H9 (cell line): ENCODE measurements at regions not wholly inside any gene's neighbourhood (a gene's known extent, or its start where the extent isn't known, plus 50 kb on each side); places are given as distances from the start of the nearest gene placed in this dataset.

ENCODE experiments used
- DNase-seq: peaks from one replicate; pipeline ENCODE4 v3.0.0-alpha.2; 2017
- H2AFZ ChIP-seq: one replicate; pipeline ENCODE4 v1.6.1; 2013; ENCODE audit warnings: mild to moderate bottlenecking, low read length, control low read depth, moderate library complexity
- H2AK5ac ChIP-seq: 2 replicates; pipeline ENCODE4 v1.6.1; 2013; ENCODE audit warnings: low read length, control low read depth, mixed read lengths; ENCODE audit not compliant: insufficient read length
- H2BK120ac ChIP-seq: one replicate; pipeline ENCODE4 v1.6.1; 2013; ENCODE audit warnings: low read depth, mild to moderate bottlenecking, low read length, control low read depth, inconsistent platforms; ENCODE audit not compliant: poor library complexity, severe bottlenecking
- H2BK12ac ChIP-seq: 2 replicates; pipeline ENCODE4 v1.6.1; 2013; ENCODE audit warnings: low read length, control low read depth, mixed read lengths, low read depth; ENCODE audit not compliant: insufficient read length
- H2BK15ac ChIP-seq: 2 replicates; pipeline ENCODE4 v1.6.1; 2013; ENCODE audit warnings: low read depth, low read length, control low read depth
- H2BK20ac ChIP-seq: one replicate; pipeline ENCODE4 v1.6.1; 2013; ENCODE audit warnings: low read depth, mild to moderate bottlenecking, low read length, control low read depth, inconsistent platforms; ENCODE audit not compliant: poor library complexity, severe bottlenecking
- H2BK5ac ChIP-seq: 2 replicates; pipeline ENCODE4 v1.6.1; 2013; ENCODE audit warnings: low read length, control low read depth, mixed read lengths; ENCODE audit not compliant: insufficient read length
- H3K14ac ChIP-seq: 2 replicates; pipeline ENCODE4 v1.6.1; 2013; ENCODE audit warnings: low read length, control low read depth; ENCODE audit not compliant: insufficient read depth
- H3K18ac ChIP-seq: 2 replicates; pipeline ENCODE4 v1.6.1; 2013; ENCODE audit warnings: low read depth, mild to moderate bottlenecking, mixed read lengths, low read length, control low read depth; ENCODE audit not compliant: insufficient read length
- H3K23ac ChIP-seq: 2 replicates; pipeline ENCODE4 v1.6.1; 2013; ENCODE audit warnings: low read length, control low read depth, mixed read lengths, low read depth; ENCODE audit not compliant: insufficient read length
- H3K23me2 ChIP-seq: 2 replicates; pipeline ENCODE4 v1.6.1; 2013; ENCODE audit warnings: low read depth, mild to moderate bottlenecking, mixed read lengths, low read length, control low read depth; ENCODE audit not compliant: insufficient read length, poor library complexity, severe bottlenecking
- H3K27ac ChIP-seq: 2 replicates; pipeline ENCODE4 v1.5.1; 2013; ENCODE audit warnings: low read length, control low read depth, mixed read lengths, low read depth; ENCODE audit not compliant: insufficient read length
- H3K27me3 ChIP-seq: 2 replicates; pipeline ENCODE4 v1.6.1; 2013; ENCODE audit warnings: low read length, control low read depth, inconsistent platforms; ENCODE audit not compliant: insufficient read depth
- H3K4ac ChIP-seq: 2 replicates; pipeline ENCODE4 v1.6.1; 2013; ENCODE audit warnings: low read depth, mild to moderate bottlenecking, control low read depth, inconsistent platforms, low read length, moderate library complexity
- H3K4me1 ChIP-seq: 2 replicates; pipeline ENCODE4 v1.6.1; 2013; ENCODE audit warnings: low read length, control low read depth, inconsistent platforms; ENCODE audit not compliant: insufficient read depth
- H3K4me2 ChIP-seq: 2 replicates; pipeline ENCODE4 v1.6.1; 2013; ENCODE audit warnings: low read length, control low read depth, mixed read lengths; ENCODE audit not compliant: insufficient read length, insufficient read depth
- H3K56ac ChIP-seq: 2 replicates; pipeline ENCODE4 v1.6.1; 2013; ENCODE audit warnings: low read depth, mild to moderate bottlenecking, mixed read lengths, low read length, control low read depth; ENCODE audit not compliant: insufficient read length
- H3K79me1 ChIP-seq: 2 replicates; pipeline ENCODE4 v1.6.1; 2013; ENCODE audit warnings: low read depth, mild to moderate bottlenecking, moderate library complexity, low read length, control low read depth, inconsistent platforms; ENCODE audit not compliant: insufficient read depth, poor library complexity, severe bottlenecking
- H3K79me2 ChIP-seq: 2 replicates; pipeline ENCODE4 v1.6.1; 2013; ENCODE audit warnings: low read length, control low read depth, inconsistent platforms; ENCODE audit not compliant: insufficient read depth
- H3K9ac ChIP-seq: 2 replicates; pipeline ENCODE4 v1.6.1; 2013; ENCODE audit warnings: low read length, control low read depth, mixed read lengths; ENCODE audit not compliant: insufficient read length; ENCODE audit errors: extremely low read depth
- H3K9me3 ChIP-seq: one replicate; pipeline ENCODE4 v1.6.1; 2013; ENCODE audit warnings: low read depth, low read length, inconsistent platforms; ENCODE audit not compliant: control insufficient read depth
- H3T11ph ChIP-seq: one replicate; pipeline ENCODE4 v1.6.1; 2013; ENCODE audit warnings: mild to moderate bottlenecking, low read length, control low read depth, inconsistent platforms
- H4K20me1 ChIP-seq: one replicate; pipeline ENCODE4 v1.6.1; 2013; ENCODE audit not compliant: control insufficient read depth, insufficient read length, insufficient read depth
- H4K5ac ChIP-seq: 2 replicates; pipeline ENCODE4 v1.6.1; 2013; ENCODE audit warnings: low read depth, mild to moderate bottlenecking, mixed read lengths, low read length, control low read depth; ENCODE audit not compliant: insufficient read length
- H4K8ac ChIP-seq: replicated peaks from 2 replicates; pipeline ENCODE4 v1.6.1; 2013; ENCODE audit warnings: low read length, control low read depth, mixed read lengths, low read depth; ENCODE audit not compliant: insufficient read length
- H4K91ac ChIP-seq: 2 replicates; pipeline ENCODE4 v1.6.1; 2013; ENCODE audit warnings: low read depth, mild to moderate bottlenecking, moderate library complexity, mixed read lengths, low read length, control low read depth; ENCODE audit not compliant: insufficient read length
- H3K27ac Mint-ChIP-seq, 3 experiments: 2 replicates in 2 of 3; 3 replicates in 1 of 3; pipeline ENCODE4 v1.8.0; 2020 to 2021; ENCODE audit warnings: mixed read lengths in 3 of 3, mild to moderate bottlenecking in 1 of 3, moderate library complexity in 1 of 3
- H3K27me3 Mint-ChIP-seq: 2 replicates; pipeline ENCODE4 v1.8.0; 2021; ENCODE audit warnings: low read depth, mild to moderate bottlenecking, moderate library complexity, mixed read lengths
- H3K36me3 Mint-ChIP-seq, 3 experiments: 2 replicates in 2 of 3; 3 replicates in 1 of 3; pipeline ENCODE4 v1.8.0; 2020 to 2021; ENCODE audit warnings: low read depth in 3 of 3, mixed read lengths in 3 of 3; ENCODE audit not compliant: insufficient read depth in 1 of 3
- H3K4me1 Mint-ChIP-seq, 2 experiments: 2 replicates each; pipeline ENCODE4 v1.8.0; 2020; ENCODE audit warnings: mixed read lengths in 2 of 2
- H3K4me3 Mint-ChIP-seq, 2 experiments: 2 replicates in 1 of 2; 3 replicates in 1 of 2; pipeline ENCODE4 v1.8.0; 2020 to 2021; ENCODE audit warnings: mild to moderate bottlenecking in 2 of 2, mixed read lengths in 2 of 2, moderate library complexity in 1 of 2
- H3K9me3 Mint-ChIP-seq, 2 experiments: 2 replicates in 1 of 2; 3 replicates in 1 of 2; pipeline ENCODE4 v1.8.0; 2020; ENCODE audit warnings: mild to moderate bottlenecking in 2 of 2, mixed read lengths in 2 of 2, moderate library complexity in 1 of 2
- CTCF ChIP-seq: fragments of 200-600 bp; sonication (generic); conservative IDR thresholded peaks from 3 replicates; pipeline ENCODE4 v1.8.0; 2021; ENCODE audit warnings: antibody characterized with exemption, mild to moderate bottlenecking
- WGBS: extraction: QIAGEN DNeasy Blood & Tissue Kit; methylation state at CpG from one replicate; pipeline ENCODE4 v1.1.7; 2013; ENCODE audit warnings: missing lambda C conversion rate, low lambda C conversion rate, mixed read lengths; ENCODE audit not compliant: insufficient read length; ENCODE audit errors: extremely low coverage; 5-methylcytosine and 5-hydroxymethylcytosine counted together

DNA sequence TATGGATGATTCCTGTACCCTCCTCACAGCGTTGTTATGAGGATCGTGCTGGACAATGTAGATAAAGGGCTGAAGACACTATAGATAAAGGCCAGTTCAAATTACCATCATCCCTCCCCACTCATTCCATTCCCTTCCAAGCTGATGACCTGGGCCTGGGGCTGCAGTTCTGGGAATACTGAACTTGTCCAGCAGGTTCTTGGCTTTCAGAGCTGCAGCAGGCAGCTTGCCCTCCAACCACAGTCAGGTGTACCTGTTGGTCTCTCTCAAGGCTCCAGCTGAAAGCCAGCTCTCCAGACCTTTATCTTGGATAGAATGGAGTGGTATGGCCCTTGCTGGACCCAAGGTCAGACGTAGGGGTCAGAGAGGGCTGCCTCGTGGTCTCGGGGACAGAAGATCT is 92.5 kb downstream of the PCDH1 start:
- H3K9me3 Mint-ChIP-seq: no peaks in the 10 kb centered on the region

More for the DNA sequence above, 92.5 kb downstream of the PCDH1 start:
- Mint-ChIP-seq H3K4me3 (no peak overlapping the region), H3K27me3 (peaks cover 8% of the 10 kb centered on the region), H3K4me1 (peaks cover 29 to 48% of the 10 kb centered on the region in 2 experiments), H3K27ac (no peak overlapping the region), H3K36me3 (peaks cover 0 to 1% (median 0%) of the 10 kb centered on the region in 3 experiments; a peak in 1 of 7 replicates)
- no peak for DNase-seq
- Histone ChIP-seq H3K4ac (no peak overlapping the region), H3K27me3 (no peaks in the 10 kb centered on the region), H4K5ac (no peak overlapping the region), H3K23me2 (no peaks in the 10 kb centered on the region), H3K79me1 (no peaks in the 10 kb centered on the region), H2AFZ (no peak overlapping the region), H3K4me2 (no peak overlapping the region), H2AK5ac (no peak overlapping the region), H3K23ac (no peak overlapping the region), H3K9ac (no peak overlapping the region), H2BK12ac (no peak overlapping the region), H3K18ac (no peak overlapping the region), H3T11ph (no peak overlapping the region), H3K9me3 (no peaks in the 10 kb centered on the region), H4K91ac (no peak overlapping the region), H3K4me1 (peaks cover 1% of the 10 kb centered on the region; the same call in 1 of the 2 replicates), H3K14ac (no peak overlapping the region), H3K79me2 (no peaks in the 10 kb centered on the region), H4K20me1 (no peaks in the 10 kb centered on the region), H4K8ac (no peak overlapping the region), H2BK15ac (no peak overlapping the region), H2BK120ac (no peak overlapping the region), H2BK20ac (no peak overlapping the region), H3K27ac (no peak overlapping the region), H3K56ac (no peak overlapping the region), H2BK5ac (no peak overlapping the region)
- TF ChIP-seq CTCF: no peak
- WGBS: no CpG with 5 or more reads among the region's 5 CpGs
